Adrenal gland (tissue), 5 donors: ENCODE measurements at regions not wholly inside any gene's neighbourhood (a gene's known extent, or its start where the extent isn't known, plus 50 kb on each side); places are given as distances from the start of the nearest gene placed in this dataset.

Source experiments
- CTCF ChIP-seq, 6 experiments: fragments of 450-650 bp in 4 of 6; fragments of 200-600 bp in 2 of 6; sonication (generic) in 1 of 6; IDR thresholded peaks; 1 replicate in 5 of 6; 2 replicates in 1 of 6; pipeline versions ENCODE4 v1.5.1 to v1.8.0; 2016 to 2021; ENCODE audit warnings: antibody characterized with exemption in 6 of 6, mild to moderate bottlenecking in 2 of 6, moderate library complexity in 1 of 6
- POLR2A ChIP-seq, 2 donors: fragments of 450-650 bp; IDR thresholded peaks; one replicate each; pipeline ENCODE4 v1.6.1; 2017; ENCODE audit warnings: antibody characterized with exemption in 2 of 2, mild to moderate bottlenecking in 2 of 2, moderate library complexity in 1 of 2
- donor health status: DM: no; HTN: no; CAD: no.

GRCh38 chr16:86019446-86020047 lies 120.6 kb downstream of the IRF8 start:
- TF ChIP-seq CTCF (IDR thresholded peaks at IDR 0.05) = no peak
- no peak for TF ChIP-seq POLR2A (IDR thresholded peaks at IDR 0.05)
